GM21367 (cell line): ENCODE measurements at regions not wholly inside any gene's neighbourhood (a gene's known extent, or its start where the extent isn't known, plus 50 kb on each side); places are given as distances from the start of the nearest gene placed in this dataset.

Experiments used
- ATAC-seq: cut with Tn5 transposase; IDR thresholded peaks from one replicate; pipeline ENCODE4 v1.9.1; 2021; ENCODE audit not compliant: unreplicated experiment

DNA sequence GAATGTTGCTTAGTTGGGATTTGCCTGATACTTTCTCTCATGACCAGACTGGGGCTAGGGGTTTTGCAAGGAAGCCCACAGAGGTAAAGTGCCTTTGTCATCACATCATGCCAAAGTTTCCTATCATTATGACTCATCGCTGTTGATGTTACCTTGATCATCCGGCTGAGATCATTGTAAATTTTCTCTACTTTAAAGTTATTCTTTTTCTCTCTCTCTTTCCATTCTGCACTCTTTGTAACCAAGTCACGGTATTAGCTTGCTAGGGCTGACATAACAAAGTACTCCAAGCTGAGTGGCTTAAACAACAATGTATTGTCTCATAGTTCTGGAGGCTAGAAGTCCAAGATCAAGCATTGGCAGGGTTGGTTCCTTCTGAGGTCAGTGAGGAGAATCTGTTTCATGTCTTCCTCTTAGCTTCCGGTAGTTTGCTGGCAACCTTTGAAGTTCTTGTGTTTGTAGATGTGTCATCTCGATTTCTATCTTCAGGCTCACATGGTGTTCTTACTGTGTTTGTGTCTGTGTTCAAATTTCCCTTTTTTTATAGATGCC is 113.0 kb downstream of the DTHD1 start:
- ATAC-seq = no peak

- ATAC-seq = no peak
These were observed 118.4 kb downstream of the DTHD1 start for GRCh38 chr4:36399762-36400353.

DNA sequence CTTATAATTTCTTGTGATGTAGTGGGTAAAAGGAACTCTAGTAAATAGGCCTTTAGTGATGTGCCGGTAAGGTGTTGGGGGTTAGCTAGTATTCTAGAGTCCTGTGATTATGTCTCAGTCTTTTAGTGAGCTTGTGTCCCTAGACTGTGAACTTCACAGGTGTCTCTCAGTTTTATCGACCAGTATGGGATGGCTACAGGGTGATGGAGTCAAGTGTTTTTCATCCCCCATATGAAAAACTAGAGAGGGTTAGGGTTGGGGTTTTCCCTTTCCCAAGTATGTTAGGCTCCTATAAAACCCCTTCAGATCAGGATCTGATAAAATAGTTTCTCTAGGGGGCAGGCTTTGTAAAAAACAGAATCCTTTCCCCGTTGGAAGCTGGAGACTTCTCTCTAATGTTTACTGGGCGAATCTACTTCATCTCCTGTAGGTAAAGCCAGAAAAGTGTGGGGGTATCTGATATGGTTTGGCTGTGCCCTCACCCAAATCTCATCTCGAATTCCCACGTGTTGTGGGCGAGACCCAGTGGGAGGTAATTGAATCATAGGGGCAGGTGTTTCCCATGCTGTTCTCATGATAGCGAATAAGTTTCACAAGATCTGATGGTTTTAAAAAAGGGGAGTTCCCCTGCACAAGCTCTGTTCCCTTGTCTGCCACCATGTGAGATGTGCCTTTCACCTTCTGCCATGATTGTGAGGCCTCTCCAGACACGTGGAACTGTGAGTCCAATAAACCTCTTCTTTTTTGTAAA is 120.8 kb downstream of the DTHD1 start:
- no peak for ATAC-seq

- ATAC-seq = no peak
These were observed 129.9 kb downstream of the DTHD1 start for GRCh38 chr4:36411338-36411737.

GRCh38 chr4:36414248-36414647 is 132.8 kb downstream of the DTHD1 start:
- no peak for ATAC-seq

GRCh38 chr4:36417146-36417545 is 135.7 kb downstream of the DTHD1 start:
- no peak for ATAC-seq

DNA sequence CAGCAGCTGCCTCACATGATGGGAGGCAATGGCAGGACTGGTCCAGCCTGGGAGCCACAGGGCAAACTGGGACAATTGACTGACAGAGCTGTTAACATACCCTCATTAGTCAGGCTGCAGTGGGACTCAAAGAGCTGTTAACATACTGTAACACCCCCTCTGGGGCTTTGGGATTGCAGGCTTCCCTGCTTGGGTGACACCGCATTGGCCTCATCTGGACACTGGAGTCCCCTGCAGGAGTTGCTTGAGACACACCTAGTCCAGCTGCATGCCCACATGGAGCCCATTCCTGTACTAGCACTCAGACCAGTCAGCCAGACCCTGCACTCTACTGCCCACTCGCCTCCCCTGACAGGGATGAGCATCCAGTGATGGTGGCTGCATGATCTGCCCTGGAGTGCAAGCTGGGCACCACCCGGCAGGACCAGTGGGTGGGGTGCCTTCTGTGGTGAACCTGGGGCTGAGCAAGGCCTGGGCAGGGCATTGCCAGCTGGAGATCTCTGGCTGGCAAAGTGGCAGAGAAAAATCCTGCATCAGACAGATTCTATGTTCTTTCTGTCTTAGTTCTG is 138.8 kb downstream of the DTHD1 start:
- no peak for ATAC-seq

GRCh38 chr4:36422607-36423006 is 141.2 kb downstream of the DTHD1 start:
- ATAC-seq = no peak

- no peak for ATAC-seq
These were observed 145.3 kb downstream of the DTHD1 start for GRCh38 chr4:36426741-36427140.

DNA sequence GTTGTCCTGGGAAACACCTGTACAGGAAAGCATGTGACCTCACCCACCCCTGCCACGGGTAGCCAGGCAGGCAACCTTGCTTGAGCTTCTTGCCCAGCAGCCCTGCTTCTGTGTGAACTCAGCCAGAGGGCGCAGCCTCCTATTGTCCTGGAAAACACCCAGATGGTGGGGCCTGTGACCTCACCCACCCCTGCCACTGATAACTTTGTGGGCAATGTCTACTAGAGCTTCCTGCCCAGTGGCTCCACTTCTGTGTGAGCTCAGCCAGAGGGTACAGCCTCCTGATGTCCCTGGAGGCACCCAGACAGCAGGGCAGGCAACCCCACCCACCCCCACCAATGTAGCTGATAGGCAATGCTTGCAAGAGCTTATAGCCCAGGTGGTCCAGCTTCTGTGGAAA is 146.3 kb downstream of the DTHD1 start:
- no peak for ATAC-seq

GRCh38 chr4:36432586-36432985 is 151.2 kb downstream of the DTHD1 start:
- ATAC-seq = no peak

DNA sequence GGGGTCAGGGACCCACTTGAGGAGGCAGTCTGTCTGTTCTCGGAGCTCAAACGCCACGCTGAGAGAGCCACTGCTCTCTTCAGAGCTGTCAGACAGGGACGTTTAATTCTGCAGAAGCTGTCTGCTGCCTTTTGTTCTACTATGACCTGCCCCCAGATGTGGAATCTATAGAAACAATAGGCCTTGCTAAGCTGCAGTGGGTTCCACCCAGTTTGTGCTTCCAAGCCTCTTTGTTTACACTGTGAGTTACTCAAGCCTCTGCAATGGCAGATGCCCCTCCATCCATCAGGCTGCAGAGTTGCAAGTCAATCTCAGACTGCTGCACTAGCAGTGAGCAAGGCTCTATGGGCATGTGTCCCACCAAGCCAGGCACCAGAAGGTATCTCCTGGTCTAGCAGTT is 158.1 kb downstream of the DTHD1 start:
- no peak for ATAC-seq

- no peak for ATAC-seq
These were observed 164.1 kb downstream of the DTHD1 start for GRCh38 chr4:36445480-36445879.

DNA sequence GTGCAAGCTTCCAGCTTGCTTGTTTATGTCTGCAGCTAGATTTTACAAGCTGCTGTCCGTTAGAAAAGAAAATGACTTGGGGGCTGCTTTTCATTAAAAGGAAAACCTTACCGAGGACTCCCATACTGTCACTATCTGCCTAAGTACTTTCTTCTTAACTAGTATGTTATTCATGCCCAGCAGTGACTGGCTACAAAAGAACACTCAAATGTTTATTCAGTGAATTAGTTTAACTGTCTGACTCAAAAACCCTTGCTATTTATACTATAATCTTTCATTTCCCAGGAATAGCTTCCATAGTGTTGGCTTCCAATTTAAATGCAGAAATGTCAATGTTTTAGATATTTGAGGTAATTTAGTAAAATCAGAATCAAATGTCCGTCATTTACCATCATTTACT is 164.9 kb downstream of the DTHD1 start:
- no peak for ATAC-seq

GRCh38 chr4:36461344-36461743 is 179.9 kb downstream of the DTHD1 start:
- ATAC-seq = no peak

- ATAC-seq = no peak
These were observed 186.3 kb downstream of the DTHD1 start for GRCh38 chr4:36467670-36468069.

- no peak for ATAC-seq
These were observed 190.5 kb downstream of the DTHD1 start for GRCh38 chr4:36471903-36472302.

GRCh38 chr4:36476135-36476534 is 194.7 kb downstream of the DTHD1 start:
- ATAC-seq = no peak

- ATAC-seq = no peak
These were observed 196.4 kb downstream of the DTHD1 start for GRCh38 chr4:36477861-36478260.

- ATAC-seq = no peak
These were observed 204.5 kb downstream of the DTHD1 start for GRCh38 chr4:36485885-36486284.

DNA sequence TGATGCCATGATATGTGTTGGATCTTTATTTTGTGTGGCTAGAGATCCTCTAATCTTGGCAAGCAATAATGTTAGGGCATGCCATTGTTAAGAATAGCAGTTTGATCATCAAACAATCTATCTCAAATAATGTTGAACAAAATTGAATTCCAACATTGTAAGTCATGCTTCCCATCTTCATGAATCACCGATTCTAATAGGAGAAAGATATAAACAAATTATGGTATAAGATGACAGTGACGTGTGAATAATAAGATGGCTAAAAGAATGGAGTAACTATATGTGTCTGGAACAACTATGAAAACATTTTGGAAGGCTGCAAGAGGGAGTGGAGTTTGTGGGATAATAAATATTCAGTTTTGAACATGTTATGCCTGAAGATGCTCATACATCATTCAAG is 208.4 kb downstream of the DTHD1 start:
- ATAC-seq = no peak

DNA sequence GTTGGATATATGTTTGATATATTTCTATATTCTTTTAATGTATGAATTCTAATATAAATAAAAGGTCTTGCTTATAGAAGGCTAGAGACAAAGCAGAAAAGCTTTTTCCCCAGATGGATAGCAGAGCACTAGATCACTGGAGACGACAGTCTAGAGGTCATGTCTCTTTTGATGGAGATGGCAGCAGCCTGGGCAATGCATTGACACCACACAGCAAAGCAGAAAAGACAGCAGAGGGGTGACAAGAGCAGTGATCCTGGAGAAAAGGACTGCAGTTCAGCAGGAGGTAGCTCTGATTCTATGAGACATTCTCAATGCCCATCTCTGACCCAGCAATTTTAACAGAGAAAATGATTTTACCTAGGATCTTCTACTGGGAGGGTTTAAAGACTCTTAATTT is 210.6 kb downstream of the DTHD1 start:
- no peak for ATAC-seq
